GM10248 (cell line): ENCODE measurements at regions not wholly inside any gene's neighbourhood (a gene's known extent, or its start where the extent isn't known, plus 50 kb on each side); places are given as distances from the start of the nearest gene placed in this dataset.
A peak's percentile ranks its signal among the peaks of the same experiment; 100 is the strongest.

Source experiments
- CTCF ChIA-PET: fragments of 300-600 bp; sonication (Branson Sonifier 250); formaldehyde crosslinking; extraction: SDS; loops from one replicate; lab custom pipeline; 2021; ENCODE audit warnings: antibody characterized with exemption; lab: Yijun Ruan, JAX
- POLR2A ChIA-PET: fragments of 350-650 bp; sonication (Branson Sonifier 250); formaldehyde crosslinking; extraction: SDS; loops from one replicate; lab custom pipeline; 2020; ENCODE audit warnings: antibody characterized with exemption; lab: Yijun Ruan, JAX
- DNase-seq: peaks from one replicate; pipeline ENCODE4 v3.0.0; 2012; ENCODE audit errors: extremely low spot score
- TF ChIP-seq, protein P1 (sequence below): IDR thresholded peaks from 2 replicates; pipeline ENCODE4 v1.5.1; 2012; ENCODE audit warnings: mild to moderate bottlenecking, low read depth; ENCODE audit errors: extremely low read depth, missing control alignments, control extremely low read depth

- TF ChIP-seq, protein P1, sequence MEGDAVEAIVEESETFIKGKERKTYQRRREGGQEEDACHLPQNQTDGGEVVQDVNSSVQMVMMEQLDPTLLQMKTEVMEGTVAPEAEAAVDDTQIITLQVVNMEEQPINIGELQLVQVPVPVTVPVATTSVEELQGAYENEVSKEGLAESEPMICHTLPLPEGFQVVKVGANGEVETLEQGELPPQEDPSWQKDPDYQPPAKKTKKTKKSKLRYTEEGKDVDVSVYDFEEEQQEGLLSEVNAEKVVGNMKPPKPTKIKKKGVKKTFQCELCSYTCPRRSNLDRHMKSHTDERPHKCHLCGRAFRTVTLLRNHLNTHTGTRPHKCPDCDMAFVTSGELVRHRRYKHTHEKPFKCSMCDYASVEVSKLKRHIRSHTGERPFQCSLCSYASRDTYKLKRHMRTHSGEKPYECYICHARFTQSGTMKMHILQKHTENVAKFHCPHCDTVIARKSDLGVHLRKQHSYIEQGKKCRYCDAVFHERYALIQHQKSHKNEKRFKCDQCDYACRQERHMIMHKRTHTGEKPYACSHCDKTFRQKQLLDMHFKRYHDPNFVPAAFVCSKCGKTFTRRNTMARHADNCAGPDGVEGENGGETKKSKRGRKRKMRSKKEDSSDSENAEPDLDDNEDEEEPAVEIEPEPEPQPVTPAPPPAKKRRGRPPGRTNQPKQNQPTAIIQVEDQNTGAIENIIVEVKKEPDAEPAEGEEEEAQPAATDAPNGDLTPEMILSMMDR, result no peak
- no peak for DNase-seq
- ChIA-PET CTCF (interaction anchor here (0.9 to 5.2 kb wide), 4 partner anchors 13 to 24 kb away, joined by 3 to 36 read pairs (median 7); no protein-coding TSS in a partner anchor), POLR2A (no interaction called here)
These were observed 91.9 kb upstream of the C1GALT1 start for GRCh38 chr7:7090460-7090859.

DNA sequence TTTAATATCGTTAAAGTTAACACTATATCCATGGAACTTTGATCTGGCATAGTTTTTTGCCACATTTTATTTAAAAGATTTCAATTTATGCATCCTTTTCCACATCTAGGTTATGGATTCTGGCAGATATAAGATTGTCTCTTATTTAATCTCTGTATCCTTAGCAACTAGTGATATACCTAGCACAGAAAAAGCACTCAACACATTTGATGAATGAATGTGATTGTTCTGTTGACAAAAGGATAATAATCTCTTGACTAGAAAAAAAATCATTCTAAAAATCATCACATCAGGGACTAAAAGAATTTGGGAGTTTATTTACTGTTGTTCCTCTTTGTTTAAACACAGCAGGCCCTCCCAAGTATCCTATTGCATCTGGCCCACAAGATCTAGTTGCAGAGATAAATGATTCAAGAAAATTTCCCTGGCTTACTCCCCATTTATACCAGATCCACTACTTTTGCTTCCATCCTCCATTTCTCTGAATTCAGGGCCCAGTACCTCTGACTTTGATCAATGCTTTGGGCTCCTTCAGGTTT, 84.0 kb upstream of the C1GALT1 start:
- DNase-seq, result no peak
- TF ChIP-seq, protein P1, result no peak
- CTCF ChIA-PET, result interaction anchor here (1.8 kb wide), 1 partner anchor 7 kb away, joined by 7 read pairs; no protein-coding TSS in a partner anchor
- POLR2A ChIA-PET, result no interaction called here

GRCh38 chr7:7099584-7100014, 82.7 kb upstream of the C1GALT1 start:
- ChIA-PET POLR2A (no interaction called here), CTCF (interaction anchor here (0.8 to 2.1 kb wide), 7 partner anchors 11 to 1196 kb away, joined by 3 to 7 read pairs (median 5); no protein-coding TSS in a partner anchor)
- no peak for DNase-seq
- TF ChIP-seq, protein P1, result no peak

- no peak for DNase-seq
- POLR2A ChIA-PET, result no interaction called here
- TF ChIP-seq, protein P1, result no peak
- CTCF ChIA-PET, result interaction anchor here (0.8 to 2.1 kb wide), 7 partner anchors 9 to 1195 kb away, joined by 3 to 7 read pairs (median 5); no protein-coding TSS in a partner anchor
These were observed 81.9 kb upstream of the C1GALT1 start for GRCh38 chr7:7100432-7100849.

DNA sequence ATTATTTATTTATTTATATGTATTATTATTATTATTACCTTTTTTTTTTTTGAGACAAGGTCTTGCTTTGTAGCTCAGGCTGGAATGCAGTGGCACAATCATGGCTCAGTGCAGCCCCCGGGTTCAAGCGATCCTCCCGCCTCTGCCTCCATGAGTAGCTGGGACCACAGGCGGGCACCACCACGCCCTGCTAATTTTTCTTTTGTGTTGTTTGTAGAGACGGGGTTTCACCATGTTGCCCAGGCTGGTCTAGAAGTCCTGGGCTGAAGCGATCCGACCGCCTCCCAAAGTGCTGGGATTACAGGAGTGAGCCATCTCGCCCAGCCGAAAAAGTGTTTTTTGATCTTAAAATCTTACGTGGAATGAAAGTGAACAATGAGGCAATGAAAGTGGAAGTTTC, 79.4 kb upstream of the C1GALT1 start:
- ChIA-PET CTCF (interaction anchor here (0.7 to 4.5 kb wide), 41 partner anchors 10 to 1193 kb away, joined by 3 to 36 read pairs (median 4); partner anchors contain the start of gene COL28A1), POLR2A (no interaction called here)
- TF ChIP-seq, protein P1, result no peak
- no peak for DNase-seq

- peak; percentile 64 for DNase-seq
- ChIA-PET CTCF (interaction anchor here (0.7 to 4.5 kb wide), 45 partner anchors 10 to 1192 kb away, joined by 3 to 36 read pairs (median 4); partner anchors contain the start of gene COL28A1), POLR2A (no interaction called here)
- TF ChIP-seq, protein P1, result peak; percentile 49
These were observed 78.7 kb upstream of the C1GALT1 start for GRCh38 chr7:7103343-7104313.
